PFSK-1 (cell line): ENCODE measurements at regions not wholly inside any gene's neighbourhood (a gene's known extent, or its start where the extent isn't known, plus 50 kb on each side); places are given as distances from the start of the nearest gene placed in this dataset.

Source experiments
- POLR2AphosphoS5 ChIP-seq: IDR thresholded peaks from 2 replicates; pipeline ENCODE4 v1.6.1; 2012; ENCODE audit warnings: low read depth, mild to moderate bottlenecking, control low read depth, low read length, moderate library complexity
- SIN3A ChIP-seq: IDR thresholded peaks from 2 replicates; pipeline ENCODE4 v1.6.1; 2012; ENCODE audit warnings: mild to moderate bottlenecking, low read length, moderate library complexity, borderline replicate concordance; ENCODE audit not compliant: insufficient read depth
- TAF1 ChIP-seq: IDR thresholded peaks from 2 replicates; pipeline ENCODE4 v1.6.1; 2012; ENCODE audit warnings: low read length, control low read depth, borderline replicate concordance; ENCODE audit not compliant: insufficient read depth

- no peak for TF ChIP-seq POLR2AphosphoS5
- TF ChIP-seq SIN3A = no peak
- TF ChIP-seq TAF1 = no peak
Measured at GRCh38 chr4:66376396-66376795, 706.1 kb upstream of the EPHA5 start.
